UCSD-AML1 (cell line): ENCODE measurements at regions not wholly inside any gene's neighbourhood (a gene's known extent, or its start where the extent isn't known, plus 50 kb on each side); places are given as distances from the start of the nearest gene placed in this dataset.

ENCODE experiments used
- DNase-seq: peaks from one replicate; lab custom pipeline; 2025; ENCODE audit not compliant: unreplicated experiment; lab: John Stamatoyannopoulos, UW

DNA sequence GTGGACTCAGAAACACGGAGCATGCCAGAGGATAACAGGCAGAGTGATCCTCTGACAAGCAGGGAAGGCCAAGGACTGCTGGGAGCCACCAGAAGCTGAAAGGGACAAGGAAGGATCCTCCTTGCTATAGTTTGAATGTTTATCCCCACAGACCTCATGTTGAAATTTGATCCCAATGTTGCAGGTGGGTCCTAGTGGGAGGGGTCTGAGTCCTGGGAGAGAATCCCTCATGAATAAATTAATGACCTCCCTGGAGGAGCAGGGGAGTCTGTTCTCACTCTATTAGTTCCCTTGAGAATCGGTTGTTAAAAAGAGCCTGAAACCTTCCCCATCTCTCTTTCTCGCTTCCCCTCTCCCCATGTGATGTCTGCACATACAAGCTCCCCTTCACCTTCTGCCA lies 124.4 kb downstream of the FBXO15 start:
- DNase-seq = no peak

GRCh38 chr18:74019864-74020263 lies 127.8 kb downstream of the FBXO15 start:
- DNase-seq = no peak

GRCh38 chr18:74013955-74014354 lies 133.7 kb downstream of the FBXO15 start:
- no peak for DNase-seq

- DNase-seq = no peak
Observed at GRCh38 chr18:74012954-74013630, 134.5 kb downstream of the FBXO15 start.

- no peak for DNase-seq
Observed at GRCh38 chr18:74006143-74006542, 141.5 kb downstream of the FBXO15 start.

DNA sequence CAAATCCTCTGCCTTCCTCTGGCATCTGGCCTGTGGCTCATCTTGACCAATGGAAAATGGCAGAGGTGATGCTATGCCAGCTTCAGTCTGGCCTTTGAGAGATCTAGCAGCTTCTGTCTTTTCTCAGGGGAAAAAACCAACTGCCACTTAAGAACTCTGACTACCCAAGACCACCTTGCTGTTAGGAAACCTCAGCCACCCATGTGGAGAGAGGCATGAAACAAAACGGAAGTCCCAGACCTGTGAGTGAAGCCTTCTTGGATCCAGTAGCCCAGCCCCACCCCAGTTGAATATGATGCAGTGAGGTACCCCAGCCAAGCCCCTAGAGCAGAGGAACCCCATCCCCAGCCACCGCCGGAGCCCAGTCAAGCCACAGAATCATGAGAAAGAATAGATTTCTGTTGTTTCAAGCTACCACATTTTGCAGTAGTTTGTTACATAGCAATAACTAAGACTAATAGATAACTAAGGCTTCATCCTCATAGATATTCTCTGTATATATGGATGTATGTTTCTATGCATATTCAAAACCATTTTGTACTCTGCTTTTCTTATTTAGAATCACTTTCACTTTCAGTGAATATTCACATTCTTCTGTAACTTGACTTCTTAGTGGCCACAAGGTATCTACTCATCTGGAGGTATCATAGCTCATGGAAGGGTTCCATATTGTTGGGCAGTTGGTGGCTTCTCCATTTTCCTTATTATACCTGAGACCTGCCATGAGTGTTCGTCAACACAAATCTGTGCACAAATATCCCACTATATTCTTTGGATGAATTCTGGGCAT lies 142.1 kb downstream of the FBXO15 start:
- DNase-seq = no peak

DNA sequence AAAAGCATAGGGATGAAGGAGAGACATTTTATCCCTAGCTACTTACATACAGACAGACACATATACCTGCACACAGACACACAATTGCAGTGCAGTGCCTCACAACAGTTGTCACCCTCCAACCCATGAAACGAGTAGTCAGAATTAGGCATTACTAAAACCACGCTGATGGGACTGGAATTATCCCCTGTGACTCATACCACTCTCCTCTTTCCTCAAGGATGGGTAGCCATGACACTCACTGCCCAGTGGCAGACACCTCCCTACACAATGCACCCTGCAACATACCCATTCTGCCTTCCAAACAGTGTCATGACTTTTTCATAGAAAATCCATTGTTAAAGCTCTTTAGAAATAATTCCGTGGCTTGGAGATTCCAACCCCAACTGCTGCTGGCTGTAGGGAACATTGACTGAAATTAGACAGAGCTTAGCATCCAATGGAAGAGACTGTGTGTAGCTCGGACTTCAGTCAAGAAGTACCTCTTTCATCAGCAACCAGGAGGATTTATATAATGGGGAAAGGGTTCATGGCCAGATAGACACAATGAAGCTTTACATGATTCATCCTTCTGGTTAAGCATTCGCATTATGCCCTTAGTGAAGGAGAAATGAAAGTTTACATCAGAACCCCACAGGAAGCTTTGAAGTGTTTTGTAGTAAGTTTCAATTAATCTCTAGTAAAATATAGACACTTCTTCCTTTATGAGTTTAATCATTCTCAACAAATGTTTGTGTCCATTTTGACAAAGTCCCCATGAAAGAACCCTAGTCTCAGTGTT lies 155.2 kb downstream of the FBXO15 start:
- DNase-seq = no peak

DNA sequence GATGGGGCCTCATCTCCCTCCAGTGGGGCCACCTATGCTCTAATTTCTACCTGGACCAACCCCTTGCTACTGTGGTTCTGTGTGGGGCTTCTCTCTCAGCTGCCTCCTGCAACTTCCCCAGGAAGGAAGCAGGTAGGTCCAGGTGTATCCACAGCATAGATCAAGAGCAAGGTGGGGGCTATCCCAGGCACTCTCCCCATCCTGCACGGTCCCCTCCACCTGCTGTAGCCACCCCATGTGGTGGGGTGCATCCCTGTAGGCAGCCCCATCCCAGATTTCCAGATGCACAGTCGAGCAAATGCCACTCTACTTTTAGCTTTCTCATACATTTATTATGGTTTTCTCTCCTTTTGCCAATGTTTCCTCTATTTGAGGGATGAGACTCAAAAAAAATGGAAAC lies 156.1 kb downstream of the FBXO15 start:
- no peak for DNase-seq

DNA sequence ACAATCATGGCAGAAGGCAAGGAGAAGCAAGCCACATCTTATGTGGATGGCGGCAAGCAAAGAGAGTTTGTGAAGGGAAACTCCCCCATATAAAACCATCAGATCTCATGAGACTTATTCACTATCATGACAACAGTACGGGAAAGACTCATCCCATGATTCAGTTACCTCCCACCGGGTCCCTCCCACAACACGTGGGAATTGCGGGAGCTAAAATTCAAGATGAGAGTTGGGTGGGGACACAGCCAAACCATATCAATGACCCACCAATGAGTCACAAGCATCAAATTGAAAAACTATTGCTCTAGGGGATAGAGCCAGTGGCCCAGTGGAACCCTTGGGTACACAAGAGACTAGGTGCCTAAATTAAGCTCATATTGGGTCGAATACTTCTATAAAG lies 157.4 kb downstream of the FBXO15 start:
- no peak for DNase-seq

GRCh38 chr18:73987247-73987980 lies 160.2 kb downstream of the FBXO15 start:
- no peak for DNase-seq

DNA sequence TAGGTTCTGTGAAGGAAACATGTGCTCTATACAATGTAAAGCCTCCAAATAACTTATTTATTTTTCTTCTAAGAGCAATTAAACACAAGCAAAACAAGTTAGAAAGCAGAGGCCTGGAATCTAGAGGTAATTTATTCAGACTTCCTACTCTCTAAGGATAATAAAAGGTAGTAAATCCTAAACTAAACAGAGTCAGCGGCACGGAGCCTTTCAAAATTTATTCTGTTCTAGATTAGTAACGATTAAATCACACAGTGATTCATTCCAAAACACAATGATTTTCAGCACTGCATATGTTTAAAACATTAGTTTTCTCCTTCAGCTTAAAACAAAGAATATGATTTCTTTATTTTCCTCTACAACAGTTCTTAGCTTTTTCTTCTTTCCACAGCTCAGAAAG lies 160.9 kb downstream of the FBXO15 start:
- DNase-seq = no peak

- no peak for DNase-seq
Observed at GRCh38 chr18:73985855-73986625, 161.6 kb downstream of the FBXO15 start.

DNA sequence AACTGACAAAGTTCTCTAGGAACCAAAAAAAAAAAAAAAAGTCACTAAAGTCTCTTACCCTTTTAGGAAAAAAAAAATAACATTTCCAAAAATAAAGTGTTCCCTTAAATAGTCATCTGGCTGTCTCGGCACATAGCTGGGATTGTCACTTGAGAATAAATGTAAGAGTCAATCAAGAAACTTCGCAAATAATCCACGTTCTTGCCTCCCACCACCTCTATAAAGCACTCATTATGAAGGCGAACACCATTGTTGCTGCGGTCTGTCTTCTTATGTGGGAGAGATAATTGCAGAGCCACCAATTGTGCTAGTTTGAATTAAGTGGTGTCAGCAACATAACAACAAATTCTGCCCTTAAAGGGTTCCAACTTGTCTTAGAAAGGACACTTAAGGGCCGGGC lies 163.7 kb downstream of the FBXO15 start:
- DNase-seq = no peak

DNA sequence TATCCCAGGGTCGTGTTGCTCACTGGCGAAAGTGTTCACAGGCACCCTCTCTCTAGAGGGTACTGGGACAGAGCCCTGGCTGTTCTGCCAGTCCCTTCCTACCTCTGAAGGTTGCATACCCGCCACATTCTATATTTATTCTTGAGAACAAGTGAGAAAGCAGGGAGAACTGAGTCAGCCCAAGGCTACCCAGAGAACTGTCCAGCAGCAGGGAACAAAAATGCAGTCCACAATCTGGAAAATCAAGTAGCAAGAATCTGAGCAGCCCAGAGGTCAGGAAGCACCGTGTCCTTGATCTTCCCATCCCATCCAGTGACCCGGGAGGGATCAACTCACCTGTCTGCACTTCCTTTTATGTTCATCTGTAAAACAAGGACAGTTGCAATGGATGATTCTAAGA lies 164.1 kb downstream of the FBXO15 start:
- no peak for DNase-seq

DNA sequence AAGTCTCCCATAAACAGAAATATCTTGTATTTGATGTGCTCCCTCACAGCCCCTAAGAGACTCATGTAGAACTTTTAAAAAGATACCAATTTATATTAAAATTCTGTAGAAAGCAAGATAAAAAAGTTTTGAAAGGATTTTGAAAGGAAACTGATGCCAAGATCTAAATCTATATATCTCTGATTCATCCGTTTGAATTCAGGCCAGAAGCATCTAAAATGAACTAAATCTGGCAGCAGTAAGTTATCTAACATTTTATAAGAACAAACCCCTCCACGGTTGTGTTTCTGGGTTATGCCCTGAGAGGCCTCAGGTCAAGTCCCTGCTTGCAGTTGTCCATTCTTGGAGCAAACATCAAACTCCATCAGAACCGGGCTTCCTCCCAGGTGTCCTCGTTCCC lies 165.8 kb downstream of the FBXO15 start:
- no peak for DNase-seq

- DNase-seq = no peak
Observed at GRCh38 chr18:73980289-73980979, 167.2 kb downstream of the FBXO15 start.

DNA sequence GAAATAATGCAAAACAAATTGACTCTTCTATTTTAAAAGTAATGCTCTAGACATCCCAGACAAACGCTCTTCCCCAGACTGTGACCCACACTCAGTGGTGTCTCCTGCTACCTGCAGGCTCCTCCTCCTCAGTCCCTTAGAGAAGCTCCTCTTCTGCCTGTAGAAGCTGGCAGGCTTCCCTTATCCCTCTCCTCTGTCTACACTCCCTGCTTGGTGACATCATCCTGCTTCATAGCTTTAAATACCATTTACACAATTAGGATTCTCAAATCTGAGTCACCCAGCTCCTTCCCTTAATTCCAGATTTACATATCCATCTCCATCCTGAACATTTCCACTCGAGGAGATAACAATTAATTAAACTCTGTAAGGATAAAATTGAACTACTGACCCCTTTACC lies 167.9 kb downstream of the FBXO15 start:
- DNase-seq = no peak

GRCh38 chr18:73976433-73976832 lies 171.2 kb downstream of the FBXO15 start:
- DNase-seq = peak; percentile 24

- DNase-seq = peak; percentile 79
Observed at GRCh38 chr18:73975266-73975665, 172.4 kb downstream of the FBXO15 start.

DNA sequence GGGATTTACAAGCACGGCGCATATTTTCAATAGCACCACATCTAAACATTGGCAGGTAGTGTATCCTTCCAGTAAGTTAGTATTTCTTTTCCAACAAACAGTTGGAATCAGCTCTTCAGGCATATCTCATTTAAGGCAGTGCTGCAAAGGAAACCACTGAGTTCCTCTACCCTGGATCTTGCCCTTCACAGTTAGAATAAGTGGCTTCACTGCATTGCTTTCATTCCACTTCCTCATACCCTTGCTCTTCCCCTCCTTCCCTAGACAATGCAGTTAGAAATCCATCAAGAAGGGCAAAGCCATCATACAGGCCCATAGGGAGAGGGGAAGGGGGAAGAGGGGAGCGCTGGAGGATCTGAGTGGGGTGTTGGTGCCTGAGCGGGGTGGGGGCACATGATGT lies 173.7 kb downstream of the FBXO15 start:
- DNase-seq = peak; percentile 26
